Ascending aorta (tissue), 2 donors: ENCODE measurements at regions not wholly inside any gene's neighbourhood (a gene's known extent, or its start where the extent isn't known, plus 50 kb on each side); places are given as distances from the start of the nearest gene placed in this dataset.

Experiments used
- DNase-seq, 2 donors: peaks; one replicate each; pipeline ENCODE4 v3.0.0-alpha.2; 2019; ENCODE audit warnings: low spot score in 2 of 2
- H3K27ac ChIP-seq, 2 donors: fragments of 200-600 bp; sonication (generic); one replicate each; pipeline ENCODE4 v1.5.1; 2016 to 2017; ENCODE audit warnings: mild to moderate bottlenecking in 1 of 2
- H3K27me3 ChIP-seq: fragments of 200-600 bp; sonication (generic); one replicate; pipeline ENCODE4 v1.5.1; 2017
- H3K36me3 ChIP-seq, 2 donors: fragments of 200-600 bp; sonication (generic); one replicate each; pipeline ENCODE4 v1.5.1; 2016
- H3K4me1 ChIP-seq, 2 donors: fragments of 200-600 bp; sonication (generic); one replicate each; pipeline ENCODE4 v1.5.1; 2016 to 2017; ENCODE audit warnings: mild to moderate bottlenecking in 1 of 2
- H3K4me3 ChIP-seq, 2 donors: fragments of 200-600 bp; sonication (generic); one replicate each; pipeline ENCODE4 v1.5.1; 2016 to 2017; ENCODE audit warnings: mild to moderate bottlenecking in 1 of 2
- H3K9me3 ChIP-seq, 2 donors: fragments of 200-600 bp; sonication (generic); one replicate each; pipeline ENCODE4 v1.5.1; 2016
- intact Hi-C: fragments of 100-400 bp; cut with DNase I; formaldehyde crosslinking; loops from one replicate; pipeline ENCODE4 v1.15.1; 2023
- TF ChIP-seq, protein P1 (sequence below), 3 experiments: fragments of 200-600 bp in 2 of 3; fragments of 450-650 bp in 1 of 3; sonication (generic) in 2 of 3; IDR thresholded peaks; one replicate each; pipeline ENCODE4 v1.5.1; 2016 to 2019; ENCODE audit warnings: antibody characterized with exemption in 3 of 3, mild to moderate bottlenecking in 1 of 3, moderate library complexity in 1 of 3

DNA sequence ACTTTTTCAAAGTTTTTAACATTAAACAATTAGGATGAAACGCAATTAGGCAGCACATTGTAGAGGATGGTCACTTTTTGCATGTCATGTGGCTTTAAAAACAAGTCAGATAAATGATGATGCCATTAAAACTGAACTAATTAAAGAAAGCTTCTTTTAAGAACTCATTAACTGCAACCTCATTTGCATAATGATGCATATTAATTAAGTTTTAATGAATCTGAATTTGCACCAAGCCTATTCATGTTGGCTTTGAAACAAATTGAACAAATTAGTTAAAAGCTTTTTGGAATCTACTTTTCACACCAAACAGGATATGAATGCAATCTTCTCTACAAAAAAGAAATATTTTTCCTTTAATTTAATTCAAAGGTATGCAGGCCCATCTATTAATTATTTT, 499.0 kb downstream of the VRK1 start:
- intact Hi-C loops = no loop called here
- Histone ChIP-seq H3K9me3 (no peaks in the 10 kb centered on the region), H3K4me1 (no peaks in the 10 kb centered on the region), H3K36me3 (no peaks in the 10 kb centered on the region), H3K4me3 (no peak overlapping the region), H3K27ac (no peak overlapping the region), H3K27me3 (no peaks in the 10 kb centered on the region)
- TF ChIP-seq, protein P1, sequence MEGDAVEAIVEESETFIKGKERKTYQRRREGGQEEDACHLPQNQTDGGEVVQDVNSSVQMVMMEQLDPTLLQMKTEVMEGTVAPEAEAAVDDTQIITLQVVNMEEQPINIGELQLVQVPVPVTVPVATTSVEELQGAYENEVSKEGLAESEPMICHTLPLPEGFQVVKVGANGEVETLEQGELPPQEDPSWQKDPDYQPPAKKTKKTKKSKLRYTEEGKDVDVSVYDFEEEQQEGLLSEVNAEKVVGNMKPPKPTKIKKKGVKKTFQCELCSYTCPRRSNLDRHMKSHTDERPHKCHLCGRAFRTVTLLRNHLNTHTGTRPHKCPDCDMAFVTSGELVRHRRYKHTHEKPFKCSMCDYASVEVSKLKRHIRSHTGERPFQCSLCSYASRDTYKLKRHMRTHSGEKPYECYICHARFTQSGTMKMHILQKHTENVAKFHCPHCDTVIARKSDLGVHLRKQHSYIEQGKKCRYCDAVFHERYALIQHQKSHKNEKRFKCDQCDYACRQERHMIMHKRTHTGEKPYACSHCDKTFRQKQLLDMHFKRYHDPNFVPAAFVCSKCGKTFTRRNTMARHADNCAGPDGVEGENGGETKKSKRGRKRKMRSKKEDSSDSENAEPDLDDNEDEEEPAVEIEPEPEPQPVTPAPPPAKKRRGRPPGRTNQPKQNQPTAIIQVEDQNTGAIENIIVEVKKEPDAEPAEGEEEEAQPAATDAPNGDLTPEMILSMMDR (IDR thresholded peaks at IDR 0.05) = no peak
- no peak for DNase-seq

DNA sequence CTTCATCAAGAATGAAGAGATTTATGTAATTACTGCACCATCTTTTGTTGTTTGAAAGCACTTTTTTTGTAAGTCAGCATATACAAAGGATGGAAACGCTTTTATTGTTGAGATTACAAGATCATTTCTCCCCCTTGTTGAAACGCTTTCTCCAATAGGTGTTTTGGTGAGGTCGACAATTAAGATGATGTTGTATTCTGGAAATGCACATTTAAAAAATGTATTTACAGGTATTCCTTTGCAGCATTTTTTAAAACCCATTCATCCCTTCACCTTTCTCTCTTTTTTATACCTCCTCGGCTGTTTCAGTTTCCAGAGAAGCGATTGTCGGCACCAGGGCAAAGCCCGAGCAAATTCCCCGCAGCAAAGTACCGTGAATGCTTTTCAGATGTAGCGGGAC, 499.9 kb downstream of the VRK1 start:
- intact Hi-C loops = no loop called here
- H3K4me1 ChIP-seq = no peaks in the 10 kb centered on the region
- no peaks in the 10 kb centered on the region for H3K9me3 ChIP-seq
- TF ChIP-seq, protein P1 (IDR thresholded peaks at IDR 0.05) = no peak
- H3K27ac ChIP-seq = no peak overlapping the region
- H3K4me3 ChIP-seq = no peak overlapping the region
- no peaks in the 10 kb centered on the region for H3K27me3 ChIP-seq
- no peaks in the 10 kb centered on the region for H3K36me3 ChIP-seq
- DNase-seq = no peak

DNA sequence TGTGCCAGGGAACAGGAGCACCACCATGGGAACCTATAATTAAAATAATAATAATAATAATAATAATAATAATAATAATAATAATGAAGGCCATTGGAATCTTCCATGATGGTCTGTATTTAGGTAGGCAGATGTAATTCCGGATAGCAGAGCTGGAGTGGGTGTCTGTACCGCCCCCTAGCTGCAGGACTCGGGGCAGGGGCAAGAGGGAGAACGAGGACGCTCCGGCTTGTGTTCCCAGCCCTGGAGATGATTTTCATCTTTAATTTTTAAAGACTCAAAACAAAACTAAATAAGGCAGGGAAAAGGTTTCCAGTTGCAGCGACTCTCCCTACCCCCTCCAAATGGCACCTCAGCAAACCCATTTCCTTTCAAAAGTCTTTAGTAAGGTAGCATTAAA, 501.1 kb downstream of the VRK1 start:
- no peak overlapping the region for H3K4me3 ChIP-seq
- no peak for DNase-seq
- no peaks in the 10 kb centered on the region for H3K36me3 ChIP-seq
- TF ChIP-seq, protein P1 (IDR thresholded peaks at IDR 0.05) = no peak
- no peaks in the 10 kb centered on the region for H3K27me3 ChIP-seq
- intact Hi-C loops = no loop called here
- no peaks in the 10 kb centered on the region for H3K4me1 ChIP-seq
- no peak overlapping the region for H3K27ac ChIP-seq
- H3K9me3 ChIP-seq = no peaks in the 10 kb centered on the region

DNA sequence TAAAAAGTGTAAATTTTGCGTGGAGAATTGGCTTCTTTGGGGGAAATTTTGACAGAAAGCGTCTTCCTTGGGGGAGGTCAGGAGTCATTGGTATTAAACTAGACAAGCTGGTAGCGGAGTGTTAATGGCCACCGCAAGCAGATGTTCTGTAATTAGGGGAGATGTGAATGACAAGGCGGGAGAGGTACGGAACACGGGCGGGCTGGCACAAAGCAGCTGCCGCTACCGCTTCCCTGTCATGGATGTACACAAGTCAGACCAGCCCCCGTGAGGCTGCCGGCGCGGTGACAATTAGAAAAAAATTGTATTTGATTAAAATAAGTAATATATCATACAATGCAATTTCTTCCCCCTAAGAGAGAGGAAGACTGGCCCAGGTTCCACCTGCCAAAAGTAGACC, 501.6 kb downstream of the VRK1 start:
- H3K27me3 ChIP-seq = no peaks in the 10 kb centered on the region
- TF ChIP-seq, protein P1 (IDR thresholded peaks at IDR 0.05) = no peak
- no peaks in the 10 kb centered on the region for H3K4me1 ChIP-seq
- no peaks in the 10 kb centered on the region for H3K9me3 ChIP-seq
- intact Hi-C loops = no loop called here
- H3K36me3 ChIP-seq = no peaks in the 10 kb centered on the region
- no peak for DNase-seq
- H3K27ac ChIP-seq = no peak overlapping the region
- H3K4me3 ChIP-seq = no peak overlapping the region

DNA sequence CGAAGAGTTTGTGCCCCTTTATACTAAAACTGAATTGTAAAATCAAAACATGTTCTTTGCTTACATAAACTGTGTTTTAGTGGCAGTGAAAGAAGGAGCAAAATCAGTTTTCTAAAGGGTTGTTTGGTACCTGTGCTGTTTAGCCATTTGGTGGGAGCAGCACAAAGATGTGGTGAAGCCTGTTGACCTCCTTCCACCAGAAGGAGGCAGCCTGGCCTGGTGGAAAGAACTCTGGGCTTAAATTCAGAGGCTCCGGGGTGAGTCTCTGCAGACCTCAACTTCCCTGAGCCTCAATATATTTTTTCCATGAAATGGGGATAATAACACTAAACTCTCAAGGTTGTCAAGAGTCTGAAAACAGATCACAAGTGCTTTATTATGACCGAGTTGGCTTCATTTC, 502.5 kb downstream of the VRK1 start:
- no peak overlapping the region for H3K27ac ChIP-seq
- H3K27me3 ChIP-seq = no peaks in the 10 kb centered on the region
- no peaks in the 10 kb centered on the region for H3K36me3 ChIP-seq
- H3K9me3 ChIP-seq = no peaks in the 10 kb centered on the region
- intact Hi-C loops = no loop called here
- no peak for DNase-seq
- H3K4me1 ChIP-seq = no peaks in the 10 kb centered on the region
- no peak overlapping the region for H3K4me3 ChIP-seq
- TF ChIP-seq, protein P1 (IDR thresholded peaks at IDR 0.05) = no peak

DNA sequence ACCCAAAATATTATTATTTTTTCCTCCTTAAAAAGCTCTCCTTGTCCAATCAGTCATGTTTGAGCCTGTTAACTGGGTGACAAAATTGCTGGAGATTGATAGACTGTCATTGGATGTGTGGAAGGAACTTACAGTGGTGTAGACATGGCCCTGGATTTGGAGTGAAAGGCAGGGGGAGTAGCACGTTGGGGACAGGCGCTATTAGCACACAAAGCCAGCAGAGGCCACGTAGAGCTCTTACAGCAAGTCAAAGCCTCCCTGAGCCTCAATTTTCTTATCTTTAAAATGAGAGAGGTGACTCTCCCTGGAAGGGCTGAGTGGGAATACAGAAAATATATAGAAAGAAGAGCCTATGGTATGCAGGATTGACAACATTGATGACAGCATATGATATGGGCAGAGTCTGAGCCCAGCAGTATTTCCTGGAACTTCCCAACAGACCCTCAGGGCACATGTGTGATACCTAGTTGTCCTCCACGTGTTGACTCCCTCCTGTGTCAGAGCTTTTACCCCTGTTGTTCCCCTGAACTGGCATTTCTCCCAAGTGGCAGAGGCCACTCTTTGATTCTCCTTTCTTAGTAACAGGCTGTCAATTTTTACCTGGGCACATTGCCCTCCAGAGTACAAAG, 504.9 kb downstream of the VRK1 start:
- H3K27me3 ChIP-seq = no peaks in the 10 kb centered on the region
- DNase-seq = no peak
- TF ChIP-seq, protein P1 (IDR thresholded peaks at IDR 0.05) = no peak
- H3K4me3 ChIP-seq = no peak overlapping the region
- intact Hi-C loops = no loop called here
- no peaks in the 10 kb centered on the region for H3K4me1 ChIP-seq
- H3K36me3 ChIP-seq = no peaks in the 10 kb centered on the region
- no peaks in the 10 kb centered on the region for H3K9me3 ChIP-seq
- H3K27ac ChIP-seq = no peak overlapping the region
